ENCODE measurements at regions not wholly inside any gene's neighbourhood (a gene's known extent, or its start where the extent isn't known, plus 50 kb on each side); places are given as distances from the start of the nearest gene placed in this dataset.
A peak's percentile ranks its signal among the peaks of the same experiment; 100 is the strongest.

- no peak for DNase-seq
These were observed 183.2 kb upstream of the GSE1 start for GRCh38 chr16:85429776-85430522.

DNA sequence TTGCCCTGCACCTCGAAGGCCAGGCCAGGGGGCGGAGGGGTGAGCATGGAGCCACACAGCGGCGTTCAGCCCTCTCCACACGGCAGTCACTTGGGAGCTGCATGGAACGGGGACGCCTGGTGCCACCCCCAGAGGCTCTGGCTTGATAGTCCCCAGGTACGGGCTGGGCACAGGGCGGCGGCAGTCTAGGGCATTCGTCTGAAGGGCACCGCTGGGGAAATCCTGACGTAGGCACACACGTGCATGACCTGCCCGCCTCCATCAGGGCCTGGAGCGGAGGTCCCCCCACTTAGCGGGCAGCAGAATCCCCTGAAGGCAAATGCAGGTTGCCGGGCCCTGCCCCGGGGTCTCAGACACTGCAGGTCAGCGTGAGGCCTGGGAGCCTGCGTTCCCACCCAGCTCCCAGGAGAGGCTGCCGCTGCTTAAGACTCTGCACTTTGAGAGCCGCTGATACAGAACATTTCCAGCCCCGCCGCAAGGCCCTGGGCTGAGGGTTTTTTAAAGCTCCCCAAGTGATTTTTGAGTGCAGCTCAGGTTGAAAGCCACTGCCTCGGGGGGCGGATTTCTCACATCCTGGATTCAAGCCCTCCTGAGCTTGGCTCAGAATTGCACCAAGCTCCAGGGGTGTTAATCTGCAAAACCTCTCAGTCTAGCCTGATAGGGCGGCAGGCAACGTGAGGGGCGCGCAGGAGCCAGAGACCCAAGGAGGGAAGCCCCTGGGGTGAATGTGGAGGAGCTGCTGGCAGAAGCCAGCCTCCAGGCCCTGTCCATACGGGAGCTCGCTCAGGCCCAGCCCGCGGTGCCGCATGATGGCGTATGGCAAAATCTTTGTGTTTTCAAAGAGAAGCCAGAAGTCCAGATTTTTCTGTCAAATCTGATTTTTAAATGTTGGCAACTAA lies 182.3 kb upstream of the GSE1 start:
- no peak for DNase-seq

DNA sequence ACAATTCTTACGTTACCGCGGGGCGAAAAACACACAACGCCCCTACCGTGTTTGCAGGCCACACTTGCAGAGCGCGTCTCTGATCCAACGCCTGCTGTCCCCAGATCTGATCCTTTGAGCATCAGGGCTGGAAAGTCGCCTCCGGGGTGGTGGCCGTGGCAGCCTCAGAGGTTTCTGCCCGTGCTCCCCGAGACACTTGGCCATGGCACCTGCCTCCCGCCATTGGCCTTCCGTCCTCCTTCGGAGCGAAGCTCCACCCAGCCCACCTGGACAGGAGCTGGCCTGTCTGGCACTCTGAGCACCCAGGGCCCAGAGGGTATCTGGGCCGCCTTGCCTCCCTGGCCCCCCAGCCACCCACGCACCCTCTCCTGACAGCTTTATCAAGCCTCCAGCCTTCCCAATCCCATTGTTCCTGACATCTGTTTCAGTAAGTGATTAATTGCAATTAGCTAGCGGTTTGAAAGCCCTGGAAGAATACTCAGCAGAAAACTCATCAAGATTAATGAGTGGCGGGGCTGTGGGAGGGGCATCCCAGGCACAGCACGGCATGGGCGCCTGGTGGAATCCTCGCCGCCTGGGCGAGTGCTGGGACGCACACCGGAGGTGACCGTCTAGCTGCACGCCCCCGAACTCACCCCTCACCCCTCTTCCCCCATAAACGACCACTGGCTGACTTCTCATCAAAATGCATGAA lies 181.5 kb upstream of the GSE1 start:
- DNase-seq: no peak

DNA sequence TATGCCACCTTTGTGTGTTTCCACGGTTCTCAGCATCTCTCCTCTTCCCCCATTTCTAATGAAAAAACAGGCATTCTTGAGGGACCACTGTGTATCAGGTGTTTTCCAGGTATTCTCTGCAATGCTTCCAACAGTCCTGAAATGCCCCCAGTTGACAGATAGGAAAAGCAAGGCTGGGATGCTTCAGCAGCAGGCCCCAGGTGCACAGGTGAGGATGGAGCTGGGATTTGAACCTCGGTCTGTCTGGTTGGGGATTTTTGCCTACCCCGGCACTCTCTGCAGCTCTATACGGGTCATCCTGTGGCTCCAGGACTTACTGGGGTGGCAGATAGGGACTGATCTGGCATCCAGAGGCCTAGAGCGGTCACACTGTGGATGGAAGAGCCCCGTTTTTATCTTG lies 180.5 kb upstream of the GSE1 start:
- DNase-seq: no peak

- no peak for DNase-seq
These were observed 179.6 kb upstream of the GSE1 start for GRCh38 chr16:85433477-85433876.

- DNase-seq: no peak
These were observed 177.8 kb upstream of the GSE1 start for GRCh38 chr16:85435286-85435685.

- no peak for DNase-seq
These were observed 177.4 kb upstream of the GSE1 start for GRCh38 chr16:85435700-85436099.

GRCh38 chr16:85436207-85436606 lies 176.9 kb upstream of the GSE1 start:
- DNase-seq: no peak

DNA sequence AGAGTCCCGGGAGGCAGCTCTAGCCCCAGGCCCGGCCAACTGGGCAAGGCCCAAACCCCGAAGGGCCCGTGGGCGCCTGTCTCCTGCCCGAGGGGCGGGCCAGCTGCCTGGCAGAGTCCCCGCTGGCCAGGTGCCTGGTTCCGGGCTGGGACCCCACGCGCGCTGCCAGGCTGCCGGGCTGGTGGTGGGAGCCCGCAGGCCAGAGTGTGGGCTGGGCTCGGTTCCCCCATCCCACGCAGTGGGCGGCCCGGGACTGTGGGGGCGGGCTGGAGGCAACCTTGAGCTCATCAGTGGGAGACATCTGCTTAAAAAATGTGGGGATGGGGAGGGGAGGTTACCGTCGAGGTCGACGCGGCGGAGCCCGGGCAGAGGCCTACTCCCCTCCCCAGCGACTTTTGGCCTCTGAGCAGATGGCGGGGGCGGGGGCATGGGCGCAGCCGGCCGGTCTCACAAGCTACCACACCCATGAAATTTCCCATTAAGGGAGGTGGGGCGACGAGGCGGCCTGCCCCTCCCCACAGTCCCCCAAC lies 176.4 kb upstream of the GSE1 start:
- DNase-seq: no peak

GRCh38 chr16:85437166-85438052 lies 175.7 kb upstream of the GSE1 start:
- DNase-seq: no peak

GRCh38 chr16:85438981-85439685 lies 174.0 kb upstream of the GSE1 start:
- DNase-seq: no peak

DNA sequence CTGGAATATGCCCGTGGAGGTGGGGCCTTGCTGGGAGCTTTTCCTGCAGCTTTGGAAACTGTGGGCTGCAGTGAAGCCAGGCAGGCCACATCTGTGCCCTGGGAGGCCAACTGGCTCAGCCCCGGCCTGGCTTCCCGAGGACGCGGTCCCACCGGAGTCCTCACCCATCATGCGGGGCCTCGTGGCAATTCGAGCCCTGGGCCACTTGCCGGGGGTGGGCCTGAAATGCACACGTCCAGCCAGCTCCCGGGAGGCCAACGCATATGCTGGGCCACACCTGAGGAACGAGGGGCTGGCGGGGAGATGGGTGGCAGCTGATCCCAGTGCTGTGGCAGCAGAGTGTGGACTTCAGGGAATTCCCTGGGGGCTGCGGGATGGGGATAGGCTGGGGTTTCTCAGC lies 172.4 kb upstream of the GSE1 start:
- no peak for DNase-seq

DNA sequence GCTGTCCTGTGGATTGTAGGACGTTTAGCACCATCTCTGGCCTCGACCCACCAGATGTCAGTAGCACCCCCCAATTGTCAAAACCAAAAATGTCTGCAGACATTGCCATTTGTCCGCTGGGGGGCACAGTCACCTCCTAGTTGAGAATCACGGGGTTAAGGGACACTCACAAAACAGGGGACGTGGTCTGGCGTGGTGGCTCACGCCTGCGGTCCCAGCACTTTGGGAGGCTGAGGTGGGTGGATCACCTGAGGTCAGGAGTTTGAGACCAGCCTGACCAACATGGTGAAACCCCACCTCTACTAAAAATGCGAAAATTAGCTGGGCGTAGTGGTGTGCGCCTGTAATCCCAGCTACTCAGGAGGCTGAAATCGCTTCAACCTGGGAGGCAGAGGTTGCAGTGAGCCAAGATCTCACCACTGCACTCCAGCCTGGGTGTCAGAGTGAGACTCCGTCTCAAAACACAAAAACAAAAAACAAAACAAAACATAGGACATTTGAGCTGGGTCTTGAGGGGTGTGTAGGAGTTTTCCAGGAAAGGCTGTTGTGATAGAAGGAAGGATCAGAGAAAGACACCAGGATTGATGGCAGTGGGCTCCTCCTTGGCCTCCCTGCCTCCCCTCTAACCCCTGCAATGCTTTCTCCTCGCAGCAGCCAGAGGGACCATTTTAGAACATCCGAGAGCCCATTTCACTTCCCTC lies 171.8 kb upstream of the GSE1 start:
- DNase-seq: no peak

DNA sequence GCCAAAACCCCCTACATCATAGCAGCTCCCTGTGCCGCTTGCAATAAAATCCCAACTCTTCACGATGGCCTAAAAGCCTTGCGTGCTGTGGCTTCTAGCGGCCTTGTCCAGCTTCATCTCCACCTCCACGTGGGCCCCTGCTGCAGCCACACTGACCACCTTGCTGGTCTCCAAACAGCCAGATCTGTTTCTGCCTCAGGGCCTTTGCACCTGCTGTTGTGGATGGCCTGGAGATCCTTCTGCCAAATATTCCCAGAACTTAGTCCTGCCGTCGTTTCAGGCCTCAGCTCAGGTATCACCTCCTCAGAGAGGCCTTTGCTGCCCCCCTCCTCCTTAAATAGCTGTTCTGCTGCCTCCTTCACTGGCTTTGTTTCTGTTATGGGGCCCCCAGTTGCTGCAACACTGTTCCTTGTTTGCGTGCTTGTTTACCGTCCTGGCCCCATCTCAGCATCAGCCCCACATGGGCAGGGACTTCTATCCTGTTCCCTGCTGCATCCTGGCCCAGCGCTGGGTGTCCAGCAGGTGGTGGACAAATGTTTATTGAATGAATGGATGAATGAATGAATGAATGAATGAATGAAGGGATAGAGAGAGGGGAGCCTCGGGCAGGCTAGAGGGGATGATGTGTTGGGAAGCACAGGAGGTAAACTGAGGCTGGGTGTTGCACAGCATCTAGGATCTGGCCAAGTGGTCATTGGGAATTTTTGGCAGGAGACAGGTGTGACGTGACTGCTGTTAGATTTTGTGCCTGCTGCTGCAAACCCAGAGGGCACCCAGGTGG lies 171.0 kb upstream of the GSE1 start:
- no peak for DNase-seq

- no peak for DNase-seq
These were observed 170.0 kb upstream of the GSE1 start for GRCh38 chr16:85443116-85443515.

DNA sequence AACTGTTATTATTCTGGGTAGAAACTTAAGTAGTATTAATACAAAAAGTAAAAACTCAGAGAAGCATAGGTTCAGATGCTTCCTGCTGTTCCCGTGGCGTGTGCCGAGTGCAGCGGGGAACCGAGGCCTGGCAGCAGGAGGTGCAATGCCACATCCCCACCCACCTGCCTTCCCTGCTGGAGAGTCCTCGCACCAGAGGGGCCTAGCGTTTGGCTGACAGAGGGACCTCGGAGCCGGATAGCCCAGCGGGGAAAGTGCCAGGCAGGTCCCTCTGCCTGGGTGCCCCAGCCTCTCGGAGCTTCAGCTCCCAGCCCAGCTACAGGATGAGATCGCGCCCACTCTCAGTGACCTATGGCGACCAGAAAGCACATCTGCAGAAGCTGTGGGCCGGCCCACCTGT lies 169.6 kb upstream of the GSE1 start:
- no peak for DNase-seq

DNA sequence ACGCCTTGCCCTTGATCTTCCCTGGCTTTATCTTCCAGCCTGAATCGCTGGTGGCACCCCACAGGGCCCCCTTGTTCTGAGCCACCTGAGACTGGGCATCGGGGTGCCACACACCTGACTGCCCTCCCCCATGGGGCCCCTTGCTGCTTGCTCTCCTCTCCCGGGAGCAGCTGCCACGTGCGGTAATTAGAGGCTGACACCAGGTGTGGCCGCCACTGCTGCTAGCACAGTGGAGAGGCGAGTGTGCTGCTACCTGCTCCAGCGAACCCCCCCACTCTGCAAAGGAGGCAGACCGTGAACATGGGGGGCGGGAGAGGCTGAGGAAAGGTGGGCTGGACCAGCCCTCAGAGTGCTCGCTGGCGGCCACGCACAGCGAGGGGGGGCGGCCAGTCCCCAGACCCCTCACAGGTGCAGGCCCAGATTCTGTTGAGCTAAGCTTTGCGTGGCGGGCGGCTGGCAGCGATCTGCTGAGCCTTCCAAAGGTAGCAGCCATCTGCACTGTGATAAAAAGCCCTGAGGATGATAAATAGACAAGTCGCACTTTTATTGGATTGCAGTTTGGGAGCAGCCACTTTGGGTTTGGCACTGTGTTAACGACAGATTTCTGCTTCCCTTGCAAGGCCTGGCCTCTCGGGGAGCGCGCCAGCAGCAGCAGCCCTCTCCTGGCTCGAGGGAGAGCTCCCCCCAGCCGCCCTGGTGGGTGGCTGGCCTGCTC lies 167.9 kb upstream of the GSE1 start:
- peak in 1 of 4 experiments; percentile 7 for DNase-seq

GRCh38 chr16:85445779-85446222 lies 167.3 kb upstream of the GSE1 start:
- no peak for DNase-seq

DNA sequence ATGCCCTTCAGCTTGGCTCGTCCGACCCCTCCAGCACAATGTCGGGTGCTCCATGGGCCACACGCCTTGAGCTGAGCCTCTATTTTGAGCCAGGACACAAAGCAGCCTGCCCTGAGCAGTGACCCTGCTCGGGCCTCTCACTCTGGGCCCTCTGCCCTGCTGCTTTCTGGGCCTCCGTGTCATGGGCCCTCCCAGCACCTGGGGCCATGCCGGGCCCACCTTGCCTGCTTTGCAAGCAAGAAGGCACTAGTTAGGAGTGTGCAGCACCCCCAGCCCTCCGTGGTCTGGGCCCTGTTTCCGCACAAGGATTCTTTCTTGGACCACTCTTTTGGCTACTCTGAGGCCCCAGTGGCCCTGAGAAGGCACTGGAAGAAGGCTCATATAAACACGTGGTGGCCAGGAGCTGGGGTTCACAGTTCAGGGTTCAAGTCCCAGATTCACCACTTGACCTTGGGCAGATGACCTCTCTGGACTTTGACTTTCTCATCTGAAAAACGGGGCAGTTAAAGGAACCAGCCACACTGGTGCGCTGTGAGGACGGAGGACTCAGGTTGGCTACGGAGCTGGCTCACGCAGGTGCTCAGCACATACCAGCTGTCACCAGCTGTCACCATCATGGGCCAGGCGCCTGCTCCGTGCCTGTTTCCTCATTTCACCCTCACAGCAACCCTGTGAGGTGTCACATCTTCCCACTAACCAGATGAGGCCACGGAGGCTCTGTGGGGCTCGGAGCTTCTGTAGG lies 166.0 kb upstream of the GSE1 start:
- DNase-seq: no peak
